Caco-2 (cell line): ENCODE measurements at regions not wholly inside any gene's neighbourhood (a gene's known extent, or its start where the extent isn't known, plus 50 kb on each side); places are given as distances from the start of the nearest gene placed in this dataset.

Source experiments
- BruUV-seq: library from RNA; stranded (reverse); fragments of 400-500 nt; replicated peaks from 2 replicates; lab custom pipeline; 2021; lab: Mats Ljungman, UMichigan
- CTCF ChIA-PET: fragments of 300-600 bp; sonication (Branson Sonifier 250); formaldehyde crosslinking; loops from one replicate; lab custom pipeline; 2022; ENCODE audit warnings: antibody characterized with exemption; lab: Charles Lee
- POLR2A ChIA-PET: fragments of 300-600 bp; sonication (Branson Sonifier 250); formaldehyde crosslinking; loops from one replicate; lab custom pipeline; 2022; ENCODE audit warnings: antibody characterized with exemption; lab: Charles Lee
- DNase-seq, 2 experiments: peaks; one replicate each; pipeline versions ENCODE4 v3.0.0 to v3.0.0-alpha.2; 2020 to 2022
- H3K27me3 ChIP-seq: replicated peaks from 2 replicates; pipeline ENCODE4 v1.6.0; 2011; ENCODE audit warnings: low read length; ENCODE audit not compliant: control insufficient read depth, insufficient read depth
- H3K36me3 ChIP-seq: 2 replicates; pipeline ENCODE4 v1.5.1; 2011; ENCODE audit warnings: low read length; ENCODE audit not compliant: control insufficient read depth, insufficient read depth
- H3K4me1 ChIP-seq: fragments of 250-450 bp; sonication (Bioruptor Pico); 2 replicates; pipeline ENCODE4 v1.5.1; 2020; ENCODE audit warnings: mild to moderate bottlenecking
- H3K4me3 ChIP-seq: 2 replicates; pipeline ENCODE4 v1.5.1; 2011; ENCODE audit warnings: low read depth, mild to moderate bottlenecking, control low read depth, low read length
- H3K9me3 ChIP-seq: fragments of 250-450 bp; sonication (Bioruptor Pico); 2 replicates; pipeline ENCODE4 v1.5.1; 2020; ENCODE audit warnings: mild to moderate bottlenecking, moderate library complexity
- H3K27ac Mint-ChIP-seq: one replicate; pipeline ENCODE4 v1.8.0; 2022; ENCODE audit warnings: mixed read lengths; ENCODE audit not compliant: unreplicated experiment
- H3K27me3 Mint-ChIP-seq: one replicate; pipeline ENCODE4 v1.8.0; 2022; ENCODE audit warnings: mixed read lengths; ENCODE audit not compliant: insufficient read depth, unreplicated experiment
- H3K36me3 Mint-ChIP-seq: one replicate; pipeline ENCODE4 v1.8.0; 2022; ENCODE audit warnings: mild to moderate bottlenecking, mixed read lengths; ENCODE audit not compliant: insufficient read depth, unreplicated experiment
- H3K4me1 Mint-ChIP-seq: one replicate; pipeline ENCODE4 v1.8.0; 2022; ENCODE audit warnings: low read depth, mixed read lengths; ENCODE audit not compliant: unreplicated experiment
- H3K4me3 Mint-ChIP-seq: one replicate; pipeline ENCODE4 v1.8.0; 2022; ENCODE audit warnings: mild to moderate bottlenecking, moderate library complexity, mixed read lengths; ENCODE audit not compliant: unreplicated experiment
- H3K9me3 Mint-ChIP-seq: one replicate; pipeline ENCODE4 v1.8.0; 2022; ENCODE audit warnings: mixed read lengths; ENCODE audit not compliant: unreplicated experiment
- intact Hi-C: fragments of 100-400 bp; cut with micrococcal nuclease; formaldehyde crosslinking; loops from one replicate; pipeline ENCODE4 v1.10.0; 2022; ENCODE audit not compliant: unreplicated experiment
- TF ChIP-seq, protein P1 (sequence below), 2 experiments: fragments of 200-600 bp in 1 of 2; IDR thresholded peaks; 1 replicate in 1 of 2; 2 replicates in 1 of 2; pipeline versions ENCODE4 v1.5.1 to v1.8.0; 2011 to 2022; ENCODE audit warnings: antibody characterized with exemption in 1 of 2, control low read depth in 1 of 2, inconsistent platforms in 1 of 2, low read depth in 1 of 2, low read length in 1 of 2, mild to moderate bottlenecking in 1 of 2, moderate library complexity in 1 of 2; ENCODE audit not compliant: insufficient read depth in 1 of 2, severe bottlenecking in 1 of 2, unreplicated experiment in 1 of 2

GRCh38 chr11:33646629-33647028 is 54.0 kb downstream of the C11orf91 start:
- TF ChIP-seq, protein P1, sequence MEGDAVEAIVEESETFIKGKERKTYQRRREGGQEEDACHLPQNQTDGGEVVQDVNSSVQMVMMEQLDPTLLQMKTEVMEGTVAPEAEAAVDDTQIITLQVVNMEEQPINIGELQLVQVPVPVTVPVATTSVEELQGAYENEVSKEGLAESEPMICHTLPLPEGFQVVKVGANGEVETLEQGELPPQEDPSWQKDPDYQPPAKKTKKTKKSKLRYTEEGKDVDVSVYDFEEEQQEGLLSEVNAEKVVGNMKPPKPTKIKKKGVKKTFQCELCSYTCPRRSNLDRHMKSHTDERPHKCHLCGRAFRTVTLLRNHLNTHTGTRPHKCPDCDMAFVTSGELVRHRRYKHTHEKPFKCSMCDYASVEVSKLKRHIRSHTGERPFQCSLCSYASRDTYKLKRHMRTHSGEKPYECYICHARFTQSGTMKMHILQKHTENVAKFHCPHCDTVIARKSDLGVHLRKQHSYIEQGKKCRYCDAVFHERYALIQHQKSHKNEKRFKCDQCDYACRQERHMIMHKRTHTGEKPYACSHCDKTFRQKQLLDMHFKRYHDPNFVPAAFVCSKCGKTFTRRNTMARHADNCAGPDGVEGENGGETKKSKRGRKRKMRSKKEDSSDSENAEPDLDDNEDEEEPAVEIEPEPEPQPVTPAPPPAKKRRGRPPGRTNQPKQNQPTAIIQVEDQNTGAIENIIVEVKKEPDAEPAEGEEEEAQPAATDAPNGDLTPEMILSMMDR (IDR thresholded peaks at IDR 0.05; ENCODE audit: insufficient read depth in 1 of 2, low read depth in 1 of 2, low read length in 1 of 2, severe bottlenecking in 1 of 2, unreplicated experiment in 1 of 2) = no peak
- CTCF ChIA-PET = no interaction called here

DNA sequence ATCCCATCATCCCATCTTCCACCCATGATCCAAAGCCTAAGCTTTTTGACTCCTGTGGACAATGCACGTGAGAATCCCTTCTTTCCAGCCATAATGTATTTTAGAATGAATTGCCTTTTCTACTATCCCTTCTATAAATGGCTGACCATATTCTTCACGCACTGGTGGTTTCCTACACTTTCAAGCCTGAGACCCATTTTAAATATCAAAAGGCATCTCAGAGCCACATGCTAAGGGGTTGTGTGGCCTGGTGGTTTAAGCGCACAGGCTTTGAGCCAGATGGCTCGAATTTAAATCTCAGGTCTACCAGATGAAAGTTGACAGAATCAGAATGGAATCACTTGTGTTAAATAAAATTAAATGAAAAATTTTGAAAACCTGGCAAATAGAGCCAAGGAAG is 54.5 kb downstream of the C11orf91 start:
- no peaks in the 10 kb centered on the region for H3K4me1 ChIP-seq
- intact Hi-C loops = no loop called here
- Mint-ChIP-seq H3K27me3 (peaks cover 9% of the 10 kb centered on the region), H3K4me1 (peaks cover 6% of the 10 kb centered on the region), H3K36me3 (no peaks in the 10 kb centered on the region), H3K9me3 (no peaks in the 10 kb centered on the region), H3K27ac (no peak overlapping the region), H3K4me3 (no peak overlapping the region)
- H3K27me3 ChIP-seq = no peaks in the 10 kb centered on the region; the same call in 1 of the 2 replicates
- H3K4me3 ChIP-seq = no peak overlapping the region
- DNase-seq = no peak
- TF ChIP-seq, protein P1 (IDR thresholded peaks at IDR 0.05; ENCODE audit: insufficient read depth in 1 of 2, low read depth in 1 of 2, low read length in 1 of 2, severe bottlenecking in 1 of 2, unreplicated experiment in 1 of 2) = no peak
- POLR2A ChIA-PET = no interaction called here
- CTCF ChIA-PET = no interaction called here
- no peaks in the 10 kb centered on the region for H3K36me3 ChIP-seq
- no TSS peak for BruUV-seq
- no peaks in the 10 kb centered on the region for H3K9me3 ChIP-seq

More at GRCh38 chr11:33646629-33647028, 54.0 kb downstream of the C11orf91 start:
- H3K4me1 ChIP-seq = no peaks in the 10 kb centered on the region
- H3K4me3 ChIP-seq = no peak overlapping the region
- intact Hi-C loops = no loop called here
- Mint-ChIP-seq H3K27ac (no peak overlapping the region), H3K27me3 (peaks cover 9% of the 10 kb centered on the region), H3K4me3 (no peak overlapping the region), H3K4me1 (peaks cover 6% of the 10 kb centered on the region), H3K9me3 (no peaks in the 10 kb centered on the region), H3K36me3 (no peaks in the 10 kb centered on the region)
- BruUV-seq = no TSS peak
- no peaks in the 10 kb centered on the region for H3K36me3 ChIP-seq
- no peak for DNase-seq
- H3K27me3 ChIP-seq = no peaks in the 10 kb centered on the region; the same call in 1 of the 2 replicates
- H3K9me3 ChIP-seq = no peaks in the 10 kb centered on the region
- POLR2A ChIA-PET = no interaction called here

GRCh38 chr11:33645686-33646085 is 54.9 kb downstream of the C11orf91 start:
- Mint-ChIP-seq H3K4me3 (no peak overlapping the region), H3K9me3 (no peaks in the 10 kb centered on the region), H3K36me3 (no peaks in the 10 kb centered on the region), H3K4me1 (peaks cover 6% of the 10 kb centered on the region), H3K27ac (no peak overlapping the region), H3K27me3 (peaks cover 5% of the 10 kb centered on the region)
- intact Hi-C loops = no loop called here
- Histone ChIP-seq H3K4me1 (no peaks in the 10 kb centered on the region), H3K36me3 (no peaks in the 10 kb centered on the region), H3K9me3 (no peaks in the 10 kb centered on the region), H3K4me3 (no peak overlapping the region), H3K27me3 (no peaks in the 10 kb centered on the region; the same call in 1 of the 2 replicates)
- POLR2A ChIA-PET = no interaction called here
- CTCF ChIA-PET = no interaction called here
- no TSS peak for BruUV-seq
- DNase-seq = no peak
- TF ChIP-seq, protein P1 (IDR thresholded peaks at IDR 0.05; ENCODE audit: insufficient read depth in 1 of 2, low read depth in 1 of 2, low read length in 1 of 2, severe bottlenecking in 1 of 2, unreplicated experiment in 1 of 2) = no peak
